GM06990 (cell line): ENCODE measurements at regions not wholly inside any gene's neighbourhood (a gene's known extent, or its start where the extent isn't known, plus 50 kb on each side); places are given as distances from the start of the nearest gene placed in this dataset.

Experiments used
- DNase-seq: peaks from one replicate; pipeline ENCODE4 v3.0.0-alpha.2; 2011; ENCODE audit not compliant: insufficient read length; ENCODE audit errors: extremely low read depth
- H3K27me3 ChIP-seq: replicated peaks from 2 replicates; pipeline ENCODE4 v1.6.0; 2011; ENCODE audit warnings: low read length; ENCODE audit not compliant: control insufficient read depth, insufficient read depth
- H3K36me3 ChIP-seq: 2 replicates; pipeline ENCODE4 v1.5.1; 2011; ENCODE audit warnings: low read length; ENCODE audit not compliant: control insufficient read depth, insufficient read depth
- H3K4me3 ChIP-seq: replicated peaks from 2 replicates; pipeline ENCODE4 v1.5.1; 2011; ENCODE audit warnings: low read depth, mild to moderate bottlenecking, control low read depth, low read length
- TF ChIP-seq, protein P1 (sequence below): IDR thresholded peaks from 2 replicates; pipeline ENCODE4 v1.5.1; 2011; ENCODE audit warnings: low read length, control low read depth, mild to moderate bottlenecking, inconsistent platforms; ENCODE audit not compliant: insufficient read depth, poor library complexity, severe bottlenecking

DNA sequence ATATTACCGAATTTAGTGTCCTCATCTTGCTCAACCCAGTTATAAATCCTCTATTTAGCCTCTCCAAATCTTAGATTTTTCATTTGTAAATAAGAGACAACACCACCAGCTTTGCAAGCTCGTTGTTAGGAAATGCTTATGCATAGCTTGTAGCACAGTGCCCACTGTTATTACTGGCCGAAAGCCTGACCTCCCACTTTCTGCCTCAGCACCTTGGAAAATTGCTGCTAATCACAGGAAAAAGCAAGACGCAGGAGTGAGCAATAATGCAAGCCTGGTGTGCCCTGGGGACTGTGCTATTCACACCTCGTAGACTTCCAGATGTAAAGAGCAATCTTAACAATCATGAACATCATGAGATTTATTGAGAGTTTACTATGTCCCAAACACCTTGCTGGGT is 124.2 kb upstream of the ARL4C start:
- no peaks in the 10 kb centered on the region for H3K36me3 ChIP-seq
- no peaks in the 10 kb centered on the region for H3K27me3 ChIP-seq
- DNase-seq, result no peak
- no peak overlapping the region for H3K4me3 ChIP-seq
- TF ChIP-seq, protein P1, sequence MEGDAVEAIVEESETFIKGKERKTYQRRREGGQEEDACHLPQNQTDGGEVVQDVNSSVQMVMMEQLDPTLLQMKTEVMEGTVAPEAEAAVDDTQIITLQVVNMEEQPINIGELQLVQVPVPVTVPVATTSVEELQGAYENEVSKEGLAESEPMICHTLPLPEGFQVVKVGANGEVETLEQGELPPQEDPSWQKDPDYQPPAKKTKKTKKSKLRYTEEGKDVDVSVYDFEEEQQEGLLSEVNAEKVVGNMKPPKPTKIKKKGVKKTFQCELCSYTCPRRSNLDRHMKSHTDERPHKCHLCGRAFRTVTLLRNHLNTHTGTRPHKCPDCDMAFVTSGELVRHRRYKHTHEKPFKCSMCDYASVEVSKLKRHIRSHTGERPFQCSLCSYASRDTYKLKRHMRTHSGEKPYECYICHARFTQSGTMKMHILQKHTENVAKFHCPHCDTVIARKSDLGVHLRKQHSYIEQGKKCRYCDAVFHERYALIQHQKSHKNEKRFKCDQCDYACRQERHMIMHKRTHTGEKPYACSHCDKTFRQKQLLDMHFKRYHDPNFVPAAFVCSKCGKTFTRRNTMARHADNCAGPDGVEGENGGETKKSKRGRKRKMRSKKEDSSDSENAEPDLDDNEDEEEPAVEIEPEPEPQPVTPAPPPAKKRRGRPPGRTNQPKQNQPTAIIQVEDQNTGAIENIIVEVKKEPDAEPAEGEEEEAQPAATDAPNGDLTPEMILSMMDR, result no peak

DNA sequence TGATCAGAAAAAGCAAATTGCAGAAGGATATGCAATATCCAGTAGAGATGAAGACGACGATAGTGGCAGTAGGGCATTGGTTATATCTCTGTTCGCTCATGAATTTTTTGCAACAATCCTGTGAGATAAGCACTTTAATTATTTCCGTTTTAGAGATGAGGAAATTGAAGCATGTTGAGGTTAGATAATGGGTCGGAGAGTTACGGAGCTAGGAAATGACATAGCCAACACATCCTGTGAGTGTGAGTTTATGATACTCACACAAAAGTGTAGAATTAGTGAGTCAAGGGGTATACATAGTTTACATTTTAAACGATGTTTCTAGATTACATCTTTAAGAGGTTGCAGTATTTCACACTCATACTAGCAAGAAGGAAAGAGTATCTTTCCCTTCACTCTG is 123.1 kb upstream of the ARL4C start:
- no peak for DNase-seq
- H3K27me3 ChIP-seq, result no peaks in the 10 kb centered on the region
- TF ChIP-seq, protein P1, result no peak
- no peaks in the 10 kb centered on the region for H3K36me3 ChIP-seq
- no peak overlapping the region for H3K4me3 ChIP-seq

DNA sequence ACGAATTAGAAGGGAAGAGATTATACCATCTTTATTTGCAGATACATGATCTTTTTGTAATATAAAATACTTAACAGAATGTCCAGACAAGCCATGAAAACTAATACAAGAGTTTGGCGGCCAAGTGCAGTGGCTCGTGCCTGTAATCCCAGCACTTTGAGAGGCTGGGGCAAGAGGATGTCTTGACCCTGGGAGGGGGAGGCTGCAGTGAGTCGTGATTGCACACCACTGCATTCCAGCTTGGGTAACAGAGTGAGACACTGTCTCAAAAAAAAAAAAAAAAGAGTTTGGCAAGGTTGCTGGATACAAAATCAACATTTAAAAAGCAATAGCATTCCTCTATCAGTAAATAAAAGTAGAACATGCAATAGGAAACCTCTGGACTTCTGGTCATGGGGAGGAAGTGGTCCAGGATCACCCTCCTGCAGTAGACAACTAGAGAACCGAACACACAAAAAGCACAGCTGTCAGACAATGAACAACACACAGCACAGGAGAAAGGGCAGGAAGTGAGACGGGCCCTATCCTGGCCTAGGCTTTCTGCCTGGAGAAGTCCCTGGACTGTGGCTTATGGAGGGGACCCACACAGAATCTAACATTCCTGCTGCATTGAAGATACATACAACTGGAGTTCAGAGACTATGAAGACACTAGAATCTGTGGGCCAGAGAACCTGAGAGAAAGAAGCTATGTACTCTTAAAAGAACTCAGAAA is 118.9 kb upstream of the ARL4C start:
- Histone ChIP-seq H3K27me3 (no peaks in the 10 kb centered on the region), H3K4me3 (no peak overlapping the region), H3K36me3 (no peaks in the 10 kb centered on the region)
- DNase-seq, result no peak
- TF ChIP-seq, protein P1, result no peak

DNA sequence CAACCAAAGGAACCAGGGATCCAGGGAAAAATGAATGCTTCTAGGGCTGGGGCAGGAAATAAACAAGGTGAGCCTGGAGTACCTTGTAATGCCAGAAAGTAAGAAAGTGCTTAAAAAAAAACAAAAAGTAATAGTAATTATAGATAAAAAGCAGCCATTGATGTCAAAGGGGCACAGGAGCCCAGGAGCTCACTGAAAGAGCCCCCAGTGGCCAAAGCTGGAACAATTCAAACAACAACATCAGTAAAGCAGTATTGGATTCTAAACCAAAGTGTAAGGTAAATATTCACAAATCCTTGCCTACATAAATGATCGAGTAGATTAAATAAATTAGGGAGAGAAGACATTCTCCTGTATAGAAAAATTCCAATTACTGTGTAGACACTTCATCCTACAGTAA is 114.3 kb upstream of the ARL4C start:
- no peak overlapping the region for H3K4me3 ChIP-seq
- H3K36me3 ChIP-seq, result no peaks in the 10 kb centered on the region
- no peaks in the 10 kb centered on the region for H3K27me3 ChIP-seq
- no peak for DNase-seq
- TF ChIP-seq, protein P1, result peak; percentile 48

DNA sequence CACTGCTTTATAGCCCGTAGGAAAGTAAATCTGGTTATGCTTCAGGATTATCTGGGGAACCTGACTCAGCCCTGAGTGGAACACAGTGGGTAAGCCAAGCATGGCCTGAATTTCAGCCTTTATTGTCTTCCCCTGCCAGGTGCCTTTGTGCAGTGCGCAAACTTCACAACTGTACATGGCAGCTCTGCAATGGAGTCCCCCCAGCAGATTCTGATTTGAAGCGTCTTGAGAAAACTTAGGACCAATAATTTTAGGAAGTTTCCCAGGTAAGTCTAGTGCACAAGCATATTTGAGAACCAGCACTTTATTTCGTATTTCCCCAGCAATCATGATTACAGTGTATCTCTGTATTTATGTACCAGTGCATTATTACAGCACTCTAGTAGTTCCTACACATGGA is 112.1 kb upstream of the ARL4C start:
- DNase-seq, result no peak
- no peaks in the 10 kb centered on the region for H3K36me3 ChIP-seq
- no peaks in the 10 kb centered on the region for H3K27me3 ChIP-seq
- H3K4me3 ChIP-seq, result no peak overlapping the region
- TF ChIP-seq, protein P1, result no peak

DNA sequence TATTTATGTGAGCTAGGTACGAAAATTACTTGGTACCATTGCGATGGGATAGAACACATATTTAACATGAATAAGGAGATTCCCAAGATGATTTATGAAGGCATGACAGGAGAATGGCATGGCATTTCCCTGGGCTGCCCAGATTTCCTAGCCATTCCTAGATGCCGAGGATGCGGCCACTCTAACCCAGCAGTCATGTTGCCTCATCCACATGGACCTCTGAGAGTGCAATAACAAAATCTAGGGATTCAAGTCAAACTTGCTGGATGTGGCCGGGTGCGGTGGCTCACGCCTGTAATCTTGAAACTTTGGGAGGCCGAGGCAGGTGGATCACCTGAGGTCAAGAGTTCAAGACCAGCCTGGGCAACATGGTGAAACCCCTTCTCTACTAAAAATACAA is 110.8 kb upstream of the ARL4C start:
- Histone ChIP-seq H3K27me3 (no peaks in the 10 kb centered on the region), H3K36me3 (no peaks in the 10 kb centered on the region), H3K4me3 (no peak overlapping the region)
- TF ChIP-seq, protein P1, result no peak
- DNase-seq, result no peak
